NCI-H187 treated with DMSO at 0.1 percent for 48 hours (cell line): ENCODE measurements at regions not wholly inside any gene's neighbourhood (a gene's known extent, or its start where the extent isn't known, plus 50 kb on each side); places are given as distances from the start of the nearest gene placed in this dataset.

Source experiments
- DNase-seq: peaks from one replicate; lab custom pipeline; 2025; lab: John Stamatoyannopoulos, UW

GRCh38 chr5:99724732-99725290, 796.0 kb upstream of the CHD1 start:
- DNase-seq = no peak

- no peak for DNase-seq
Observed at GRCh38 chr5:99721506-99721905, 792.7 kb upstream of the CHD1 start.

GRCh38 chr5:99715921-99716320, 787.1 kb upstream of the CHD1 start:
- DNase-seq = no peak

- no peak for DNase-seq
Observed at GRCh38 chr5:99706160-99706559, 777.4 kb upstream of the CHD1 start.

GRCh38 chr5:99702565-99702964, 773.8 kb upstream of the CHD1 start:
- no peak for DNase-seq

GRCh38 chr5:99694884-99695283, 766.1 kb upstream of the CHD1 start:
- no peak for DNase-seq

GRCh38 chr5:99686538-99686937, 757.7 kb upstream of the CHD1 start:
- no peak for DNase-seq

GRCh38 chr5:99675974-99676373, 747.2 kb upstream of the CHD1 start:
- DNase-seq = no peak

GRCh38 chr5:99674101-99674500, 745.3 kb upstream of the CHD1 start:
- DNase-seq = no peak

- DNase-seq = no peak
Observed at GRCh38 chr5:99664972-99665371, 736.2 kb upstream of the CHD1 start.

GRCh38 chr5:99651298-99651697, 722.5 kb upstream of the CHD1 start:
- DNase-seq = no peak

GRCh38 chr5:99646011-99646647, 717.3 kb upstream of the CHD1 start:
- no peak for DNase-seq

GRCh38 chr5:99644822-99645221, 716.0 kb upstream of the CHD1 start:
- no peak for DNase-seq

GRCh38 chr5:99640646-99641045, 711.8 kb upstream of the CHD1 start:
- DNase-seq = no peak

GRCh38 chr5:99639905-99640304, 711.1 kb upstream of the CHD1 start:
- no peak for DNase-seq

GRCh38 chr5:99636663-99637062, 707.9 kb upstream of the CHD1 start:
- DNase-seq = no peak

- no peak for DNase-seq
Observed at GRCh38 chr5:99621772-99622681, 693.2 kb upstream of the CHD1 start.

- DNase-seq = no peak
Observed at GRCh38 chr5:99617335-99617734, 688.5 kb upstream of the CHD1 start.

- DNase-seq = no peak
Observed at GRCh38 chr5:99614888-99615287, 686.1 kb upstream of the CHD1 start.

- no peak for DNase-seq
Observed at GRCh38 chr5:99607124-99607523, 678.3 kb upstream of the CHD1 start.

GRCh38 chr5:99605904-99606303, 677.1 kb upstream of the CHD1 start:
- no peak for DNase-seq

- no peak for DNase-seq
Observed at GRCh38 chr5:99600952-99601351, 672.1 kb upstream of the CHD1 start.

- DNase-seq = no peak
Observed at GRCh38 chr5:99590806-99591205, 662.0 kb upstream of the CHD1 start.
